ENCODE measurements at regions not wholly inside any gene's neighbourhood (a gene's known extent, or its start where the extent isn't known, plus 50 kb on each side); places are given as distances from the start of the nearest gene placed in this dataset.

DNA sequence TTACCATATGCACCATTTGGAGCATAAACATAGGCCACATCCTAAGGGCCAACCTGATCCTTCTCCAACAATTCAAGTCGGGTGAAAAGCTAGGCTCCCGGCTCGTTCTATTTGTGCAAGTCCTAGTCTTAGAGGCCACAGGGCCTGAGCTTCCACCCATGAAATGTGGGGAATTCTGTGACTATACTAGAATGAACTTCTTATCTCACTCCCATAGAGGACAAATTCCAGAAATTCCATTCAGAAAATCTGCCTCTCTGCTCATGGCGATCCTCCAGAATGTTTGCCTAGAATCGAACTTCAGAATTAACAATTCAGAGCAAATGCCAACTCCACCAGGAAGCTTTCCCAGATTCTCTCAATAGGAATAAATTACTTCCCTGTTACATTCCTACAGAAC lies 187.9 kb downstream of the BCL11A start:
- Histone ChIP-seq H3K9ac (peak overlapping the region in 9 of 11 experiments; percentile 32 to 71 (median 59); a peak in 16 of 22 replicates), H3K27ac (peak overlapping the region in 10 of 11 experiments; percentile 54 to 87 (median 81); a peak in 20 of 22 replicates)

DNA sequence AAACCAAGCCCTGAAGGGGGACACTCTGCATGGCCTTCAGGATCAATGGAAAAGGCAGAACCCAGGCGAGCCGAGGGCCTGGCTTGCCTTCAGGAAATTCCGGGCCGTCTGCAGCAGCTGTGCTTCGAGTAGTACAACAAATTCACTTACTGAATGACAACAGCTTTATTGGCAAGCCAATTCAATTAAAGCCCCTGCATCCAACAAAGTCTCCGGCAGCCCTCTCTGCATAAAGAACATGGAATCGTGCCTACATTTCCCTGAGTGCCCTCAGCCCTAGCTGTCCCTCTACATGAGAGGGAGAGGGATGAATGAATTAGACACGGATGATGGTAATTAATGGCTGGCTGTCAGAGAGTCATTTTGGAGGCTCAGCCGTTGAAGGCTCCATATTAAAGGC lies 189.0 kb downstream of the BCL11A start:
- Histone ChIP-seq H3K9me3 (replicated peaks in 1 of 11) (peaks cover 0 to 14% (median 4%) of the 10 kb centered on the region in 11 experiments; a peak in 8 of 22 replicates), H3K4me3 (no peak overlapping the region), H3K27ac (peak overlapping the region in 10 of 11 experiments; percentile 54 to 87 (median 81); a peak in 19 of 22 replicates), H3K4me2 (peak overlapping the region; percentile 67 to 91 (median 80)), H3K4me1 (peaks cover 47 to 81% (median 72%) of the 10 kb centered on the region in 10 experiments), H3K36me3 (no peaks in the 10 kb centered on the region), H3K27me3 (no peaks in the 10 kb centered on the region), H4K20me1 (no peaks in the 10 kb centered on the region), H3K9ac (peak overlapping the region in 2 of 11 experiments; percentile 63 to 67; a peak in 2 of 22 replicates)
- no peak for TF ChIP-seq Cebpa-rat (IDR thresholded peaks at IDR 0.05)

More for the DNA sequence above, 187.9 kb downstream of the BCL11A start:
- H3K9me3 ChIP-seq (replicated peaks in 1 of 11) = peaks cover 0 to 14% (median 4%) of the 10 kb centered on the region in 11 experiments; a peak in 8 of 22 replicates
- no peak for TF ChIP-seq Cebpa-rat (IDR thresholded peaks at IDR 0.05)
- H3K4me2 ChIP-seq = peak overlapping the region; percentile 67 to 91 (median 80)
- no peaks in the 10 kb centered on the region for H4K20me1 ChIP-seq
- H3K4me1 ChIP-seq = peaks cover 56 to 81% (median 72%) of the 10 kb centered on the region in 10 experiments
- H3K36me3 ChIP-seq = no peaks in the 10 kb centered on the region
- peak overlapping the region in 1 of 10 experiments; percentile 24; a peak in 1 of 20 replicates for H3K4me3 ChIP-seq
- no peaks in the 10 kb centered on the region for H3K27me3 ChIP-seq

DNA sequence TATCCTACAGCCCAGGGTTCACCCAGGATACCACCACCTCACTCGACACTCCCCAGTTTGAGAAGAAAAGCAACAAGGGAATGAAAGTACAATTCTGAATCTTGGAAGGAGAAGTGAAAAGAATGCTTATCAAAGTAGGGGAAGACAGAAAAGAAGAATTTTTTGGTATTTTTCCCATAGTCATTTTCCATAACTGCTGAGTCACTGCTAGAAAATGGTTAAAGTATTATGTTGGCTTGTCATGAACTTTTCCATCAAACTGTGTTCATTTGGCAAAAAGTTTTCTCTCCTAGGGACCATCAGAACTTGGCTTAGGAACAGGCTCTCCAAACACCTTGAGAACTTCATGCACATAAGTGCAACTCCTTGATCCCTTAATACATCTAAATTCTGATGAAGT lies 192.0 kb downstream of the BCL11A start:
- H3K4me2 ChIP-seq = peak overlapping the region; percentile 6 to 91 (median 17); a peak in 11 of 22 replicates
- H3K36me3 ChIP-seq = no peaks in the 10 kb centered on the region
- H3K4me1 ChIP-seq = peaks cover 56 to 92% (median 88%) of the 10 kb centered on the region in 10 experiments
- TF ChIP-seq Cebpa-rat (IDR thresholded peaks at IDR 0.05) = no peak
- no peak overlapping the region for H3K4me3 ChIP-seq
- peak overlapping the region in 6 of 11 experiments; percentile 1 to 83 (median 15); a peak in 6 of 22 replicates for H3K27ac ChIP-seq
- no peak overlapping the region for H3K9ac ChIP-seq
- no peaks in the 10 kb centered on the region for H4K20me1 ChIP-seq
- peaks cover 0 to 14% (median 4%) of the 10 kb centered on the region in 11 experiments; a peak in 8 of 22 replicates for H3K9me3 ChIP-seq (replicated peaks in 1 of 11)
- H3K27me3 ChIP-seq = no peaks in the 10 kb centered on the region

DNA sequence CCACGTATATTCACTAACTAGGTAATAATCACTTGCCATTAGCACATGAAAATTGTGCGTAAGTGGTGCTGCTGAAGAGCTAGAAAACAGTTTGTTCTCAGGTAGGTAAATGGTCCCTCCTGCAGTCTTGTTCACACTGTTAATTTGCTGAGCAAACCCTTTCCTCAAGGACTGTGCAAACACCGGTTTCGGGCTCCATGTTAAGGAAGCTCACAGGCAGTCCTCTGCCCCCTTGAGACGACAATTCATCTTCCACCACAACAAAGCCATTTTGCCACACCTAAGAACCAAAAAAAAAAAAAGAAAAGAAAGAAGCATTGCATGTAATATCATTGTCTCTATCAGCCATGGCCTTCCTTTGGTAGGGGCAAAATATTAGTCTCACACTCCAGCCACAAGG lies 193.9 kb downstream of the BCL11A start:
- Histone ChIP-seq H3K27me3 (no peaks in the 10 kb centered on the region), H3K9me3 (replicated peaks in 1 of 11) (peaks cover 0 to 14% (median 4%) of the 10 kb centered on the region in 11 experiments; a peak in 9 of 22 replicates), H3K4me2 (peak overlapping the region in 10 of 11 experiments; percentile 50 to 91 (median 72); a peak in 19 of 22 replicates), H3K27ac (peak overlapping the region in 1 of 11 experiments; percentile 15; a peak in 1 of 22 replicates), H3K36me3 (no peaks in the 10 kb centered on the region), H4K20me1 (no peaks in the 10 kb centered on the region), H3K4me1 (peaks cover 50 to 92% (median 88%) of the 10 kb centered on the region in 10 experiments), H3K4me3 (no peak overlapping the region), H3K9ac (no peak overlapping the region)
- no peak for TF ChIP-seq Cebpa-rat (IDR thresholded peaks at IDR 0.05)

DNA sequence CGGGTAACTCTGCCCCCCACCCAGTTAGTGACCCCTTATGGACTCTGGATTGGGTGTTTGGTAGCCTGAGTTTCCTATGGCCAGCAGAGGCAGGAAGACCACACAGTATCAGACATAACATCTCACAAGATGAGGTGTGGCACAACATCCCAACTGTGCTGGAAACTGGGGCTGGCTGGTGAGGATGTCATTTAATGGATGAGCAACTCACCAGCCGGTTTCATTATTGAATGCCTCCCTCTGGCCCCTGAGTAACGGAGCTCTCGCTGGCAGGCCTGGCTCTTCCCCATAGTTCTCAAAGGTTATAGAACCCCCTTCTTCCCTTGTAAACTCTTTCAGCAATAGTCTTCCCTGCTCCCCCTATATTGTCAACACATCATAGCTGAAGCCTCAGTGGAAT lies 195.0 kb downstream of the BCL11A start:
- TF ChIP-seq Cebpa-rat (IDR thresholded peaks at IDR 0.05) = no peak
- Histone ChIP-seq H3K9me3 (replicated peaks in 1 of 11) (peaks cover 0 to 14% (median 4%) of the 10 kb centered on the region in 11 experiments; a peak in 9 of 22 replicates), H3K4me2 (peak overlapping the region; percentile 50 to 91 (median 71)), H3K27ac (peak overlapping the region in 8 of 11 experiments; percentile 30 to 64 (median 50); a peak in 16 of 22 replicates), H3K4me3 (no peak overlapping the region), H3K9ac (peak overlapping the region in 4 of 11 experiments; percentile 11 to 38 (median 27); a peak in 4 of 22 replicates), H4K20me1 (no peaks in the 10 kb centered on the region), H3K27me3 (no peaks in the 10 kb centered on the region), H3K4me1 (peaks cover 44 to 92% (median 88%) of the 10 kb centered on the region in 10 experiments), H3K36me3 (no peaks in the 10 kb centered on the region)

DNA sequence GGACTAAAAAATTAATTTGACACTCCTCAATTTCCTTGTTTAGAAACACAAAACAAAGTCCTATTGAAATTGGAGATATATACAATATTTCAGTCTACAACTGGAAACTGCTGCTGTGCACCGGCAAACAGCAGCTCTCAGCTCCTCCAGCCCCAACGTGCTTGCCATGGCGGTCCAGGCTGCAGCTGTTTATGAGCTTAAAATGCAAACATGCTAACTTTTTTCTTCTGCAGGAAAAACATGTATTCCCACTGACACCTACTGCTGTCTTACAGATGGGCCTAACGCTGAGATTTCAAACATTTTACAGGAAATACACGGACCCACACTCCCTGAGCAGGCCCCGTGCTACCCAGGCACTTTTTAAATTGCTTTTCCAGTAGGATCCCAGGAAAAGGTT lies 195.5 kb downstream of the BCL11A start:
- peak overlapping the region; percentile 50 to 91 (median 71) for H3K4me2 ChIP-seq
- peak overlapping the region in 4 of 11 experiments; percentile 11 to 38 (median 27); a peak in 3 of 22 replicates for H3K9ac ChIP-seq
- peaks cover 0 to 11% (median 2%) of the 10 kb centered on the region in 11 experiments; a peak in 9 of 22 replicates for H3K9me3 ChIP-seq (replicated peaks in 1 of 11)
- peak overlapping the region in 8 of 11 experiments; percentile 30 to 64 (median 50); a peak in 15 of 22 replicates for H3K27ac ChIP-seq
- TF ChIP-seq Cebpa-rat (IDR thresholded peaks at IDR 0.05) = no peak
- H3K36me3 ChIP-seq = no peaks in the 10 kb centered on the region
- peaks cover 49 to 96% (median 91%) of the 10 kb centered on the region in 10 experiments for H3K4me1 ChIP-seq
- H3K4me3 ChIP-seq = no peak overlapping the region
- H4K20me1 ChIP-seq = no peaks in the 10 kb centered on the region
- H3K27me3 ChIP-seq = no peaks in the 10 kb centered on the region

DNA sequence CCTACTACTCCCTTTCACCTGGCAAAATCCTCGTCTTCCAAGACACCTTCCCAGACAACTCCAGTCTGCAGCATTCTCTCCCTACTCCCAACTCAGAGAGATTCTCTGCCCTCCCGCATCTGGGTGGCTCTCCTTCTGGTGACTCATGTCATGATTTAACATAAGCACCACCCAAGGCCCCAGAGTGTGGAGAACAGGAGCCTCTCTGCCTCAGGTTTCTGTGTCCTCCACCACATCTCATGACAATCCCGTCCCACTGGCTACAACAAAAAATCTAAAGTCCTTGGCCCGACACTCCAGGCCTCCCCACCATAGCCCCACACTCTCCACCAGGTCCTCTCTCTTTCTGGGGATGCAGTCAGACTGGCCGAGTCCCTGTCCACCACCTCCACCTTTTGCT lies 197.1 kb downstream of the BCL11A start:
- H3K27ac ChIP-seq = peak overlapping the region in 9 of 11 experiments; percentile 43 to 66 (median 57); a peak in 18 of 22 replicates
- peak overlapping the region; percentile 52 to 91 (median 79) for H3K4me2 ChIP-seq
- H3K27me3 ChIP-seq = no peaks in the 10 kb centered on the region
- TF ChIP-seq Cebpa-rat (IDR thresholded peaks at IDR 0.05) = no peak
- H3K36me3 ChIP-seq = no peaks in the 10 kb centered on the region
- H3K4me1 ChIP-seq = peaks cover 53 to 100% (median 98%) of the 10 kb centered on the region in 10 experiments
- H3K9ac ChIP-seq = peak overlapping the region in 6 of 11 experiments; percentile 0 to 41 (median 14); a peak in 5 of 22 replicates
- H4K20me1 ChIP-seq = no peaks in the 10 kb centered on the region
- H3K4me3 ChIP-seq = peak overlapping the region in 5 of 10 experiments; percentile 7 to 32 (median 15); a peak in 3 of 20 replicates
- H3K9me3 ChIP-seq (replicated peaks in 1 of 11) = peaks cover 0 to under 1% (median 0%) of the 10 kb centered on the region in 11 experiments; a peak in 4 of 22 replicates

DNA sequence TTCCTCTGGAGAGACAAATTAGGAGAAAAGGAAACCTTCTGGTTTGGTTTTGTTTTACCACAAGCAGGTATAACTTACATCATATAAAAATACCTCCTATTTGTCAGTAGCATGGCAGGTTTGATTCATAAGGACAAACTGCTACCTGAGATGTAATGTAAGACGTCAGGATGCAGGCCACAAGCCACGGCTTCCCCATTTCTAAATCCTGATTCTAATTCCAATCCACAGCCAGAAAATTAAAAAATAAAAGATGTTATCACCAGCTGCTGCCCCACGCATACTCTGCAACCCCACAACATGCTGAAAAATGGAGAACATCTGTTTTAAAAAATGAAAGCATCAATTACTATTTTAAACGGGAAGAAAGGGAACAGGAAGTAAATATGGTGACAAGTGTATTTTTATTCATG lies 197.6 kb downstream of the BCL11A start:
- H3K4me2 ChIP-seq = peak overlapping the region; percentile 52 to 91 (median 79)
- peak overlapping the region in 5 of 11 experiments; percentile 0 to 41 (median 19); a peak in 3 of 22 replicates for H3K9ac ChIP-seq
- peak overlapping the region in 5 of 10 experiments; percentile 7 to 32 (median 15); a peak in 3 of 20 replicates for H3K4me3 ChIP-seq
- H3K27me3 ChIP-seq = no peaks in the 10 kb centered on the region
- H3K36me3 ChIP-seq = no peaks in the 10 kb centered on the region
- H3K4me1 ChIP-seq = peaks cover 56 to 100% (median 99%) of the 10 kb centered on the region in 10 experiments
- H3K27ac ChIP-seq = peak overlapping the region in 9 of 11 experiments; percentile 43 to 66 (median 57); a peak in 18 of 22 replicates
- peaks cover 0 to 6% (median 2%) of the 10 kb centered on the region in 11 experiments; a peak in 12 of 22 replicates for H3K9me3 ChIP-seq (replicated peaks in 1 of 11)
- TF ChIP-seq Cebpa-rat (IDR thresholded peaks at IDR 0.05) = no peak
- H4K20me1 ChIP-seq = no peaks in the 10 kb centered on the region

DNA sequence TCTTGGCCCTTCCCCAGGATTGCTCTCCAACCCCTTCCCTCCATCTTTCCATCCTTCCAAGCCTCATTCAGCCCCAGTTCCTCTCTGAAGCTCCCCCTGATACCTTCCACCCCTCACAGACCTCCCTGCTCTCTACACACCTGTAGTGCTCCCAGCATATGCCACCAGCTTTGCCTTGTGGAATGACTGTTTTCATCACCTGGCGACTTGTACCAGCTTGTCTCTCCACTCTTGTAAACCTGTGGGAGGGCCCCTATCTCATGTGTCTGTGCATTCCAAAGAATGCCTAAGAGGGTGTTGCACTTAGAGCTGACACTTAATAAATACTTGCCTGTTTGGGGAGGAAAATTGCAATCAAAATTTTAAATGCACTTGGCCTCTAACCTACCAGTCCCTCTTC lies 198.7 kb downstream of the BCL11A start:
- Histone ChIP-seq H3K4me2 (peak overlapping the region in 8 of 11 experiments; percentile 68 to 91 (median 80); a peak in 15 of 22 replicates), H3K9me3 (replicated peaks in 1 of 11) (peaks cover 0 to 17% (median 12%) of the 10 kb centered on the region in 11 experiments; a peak in 15 of 22 replicates), H3K27ac (peak overlapping the region in 1 of 11 experiments; percentile 16; a peak in 2 of 22 replicates), H3K4me1 (peaks cover 62 to 100% (median 97%) of the 10 kb centered on the region in 10 experiments), H3K27me3 (no peaks in the 10 kb centered on the region), H3K4me3 (no peak overlapping the region), H4K20me1 (no peaks in the 10 kb centered on the region), H3K36me3 (no peaks in the 10 kb centered on the region), H3K9ac (no peak overlapping the region)
- no peak for TF ChIP-seq Cebpa-rat (IDR thresholded peaks at IDR 0.05)
